H1 (cell line): ENCODE measurements at regions not wholly inside any gene's neighbourhood (a gene's known extent, or its start where the extent isn't known, plus 50 kb on each side); places are given as distances from the start of the nearest gene placed in this dataset.

Source experiments
- CTCF ChIA-PET: fragments of 300-600 bp; sonication (Branson Sonifier 250); formaldehyde crosslinking; loops from one replicate; lab custom pipeline; 2021; ENCODE audit not compliant: partially characterized antibody; lab: Charles Lee
- POLR2A ChIA-PET: fragments of 300-600 bp; sonication (Branson Sonifier 250); formaldehyde crosslinking; loops from one replicate; lab custom pipeline; 2021; ENCODE audit warnings: inconsistent platforms; ENCODE audit not compliant: partially characterized antibody; lab: Charles Lee
- DNase-seq, 2 experiments: peaks; one replicate each; pipeline versions ENCODE4 v3.0.0 to v3.0.0-alpha.2; 2010 to 2022; ENCODE audit warnings: low spot score in 2 of 2, low read depth in 1 of 2, mixed read lengths in 1 of 2
- FAIRE-seq: peaks from 2 replicates; lab custom pipeline; 2011; peaks lifted over from hg19 to GRCh38; lab: Jason Lieb, UNC
- H2AFZ ChIP-seq: 2 replicates; pipeline ENCODE4 v1.8.1; 2012; ENCODE audit warnings: low read length, inconsistent platforms
- H2AK5ac ChIP-seq: 2 replicates; pipeline ENCODE4 v1.6.1; 2013; ENCODE audit warnings: low read depth, low read length
- H2BK120ac ChIP-seq: replicated peaks from 2 replicates; pipeline ENCODE3; 2013; ENCODE audit warnings: low read depth, low read length, inconsistent platforms
- H2BK12ac ChIP-seq: 2 replicates; pipeline ENCODE4 v1.6.1; 2013; ENCODE audit warnings: low read depth, low read length
- H2BK15ac ChIP-seq: 2 replicates; pipeline ENCODE4 v1.6.1; 2013; ENCODE audit warnings: low read length
- H2BK20ac ChIP-seq: 2 replicates; pipeline ENCODE4 v1.6.1; 2013; ENCODE audit warnings: low read length
- H2BK5ac ChIP-seq: 2 replicates; pipeline ENCODE4 v1.6.1; 2013; ENCODE audit warnings: low read depth, low read length
- H3K14ac ChIP-seq: 2 replicates; pipeline ENCODE4 v1.6.1; 2013; ENCODE audit warnings: inconsistent platforms; ENCODE audit not compliant: insufficient read length
- H3K18ac ChIP-seq: 2 replicates; pipeline ENCODE4 v1.6.1; 2013; ENCODE audit warnings: low read length; ENCODE audit errors: extremely low read depth
- H3K23ac ChIP-seq: 2 replicates; pipeline ENCODE4 v1.6.1; 2013; ENCODE audit warnings: inconsistent platforms; ENCODE audit not compliant: insufficient read length
- H3K23me2 ChIP-seq: 2 replicates; pipeline ENCODE4 v1.6.1; 2013; ENCODE audit warnings: low read depth, low read length
- H3K27ac ChIP-seq: 2 replicates; pipeline ENCODE4 v1.6.1; 2011; ENCODE audit warnings: low read depth, low read length, inconsistent platforms
- H3K27me3 ChIP-seq, 4 experiments: replicated peaks in 1 of 4; 1 replicate in 1 of 4; 2 replicates in 3 of 4; pipeline versions ENCODE4 v1.6.1 to v1.8.1; 2011 to 2013; ENCODE audit warnings: low read length in 3 of 4, mild to moderate bottlenecking in 3 of 4, inconsistent platforms in 2 of 4, mixed read lengths in 2 of 4, moderate library complexity in 1 of 4; ENCODE audit not compliant: control insufficient read depth in 3 of 4, insufficient read depth in 3 of 4; ENCODE audit errors: extremely low read depth in 1 of 4
- H3K36me3 ChIP-seq, 4 experiments: 2 replicates each; pipeline versions ENCODE4 v1.6.1 to v1.8.1; 2011 to 2013; ENCODE audit warnings: mild to moderate bottlenecking in 4 of 4, low read length in 3 of 4, moderate library complexity in 2 of 4, control low read depth in 1 of 4, inconsistent platforms in 1 of 4; ENCODE audit not compliant: insufficient read depth in 4 of 4, control insufficient read depth in 2 of 4
- H3K4ac ChIP-seq: replicated peaks from 2 replicates; pipeline ENCODE3; 2013; ENCODE audit warnings: low read length, low read depth, mixed read lengths, inconsistent platforms; ENCODE audit not compliant: insufficient read length
- H3K4me1 ChIP-seq, 4 experiments: replicated peaks in 1 of 4; 1 replicate in 1 of 4; 2 replicates in 3 of 4; pipeline versions ENCODE4 v1.6.1 to v1.8.1; 2011 to 2013; ENCODE audit warnings: low read length in 3 of 4, inconsistent platforms in 2 of 4, mixed read lengths in 1 of 4; ENCODE audit not compliant: insufficient read depth in 4 of 4, control insufficient read depth in 3 of 4
- H3K4me2 ChIP-seq, 2 experiments: 2 replicates each; pipeline versions ENCODE4 v1.6.1 to v1.8.1; 2011 to 2013; ENCODE audit warnings: low read depth in 2 of 2, low read length in 2 of 2, control low read depth in 1 of 2, inconsistent platforms in 1 of 2, mild to moderate bottlenecking in 1 of 2; ENCODE audit not compliant: insufficient read depth in 1 of 2
- H3K4me3 ChIP-seq, 4 experiments: fragments of 200-600, 300-600 bp in 1 of 4; sonication (generic), shearing (Covaris generic), sonication (Bioruptor Twin) in 1 of 4; 2 replicates each; pipeline versions ENCODE4 v1.5.1 to v1.8.1; 2011 to 2016; ENCODE audit warnings: low read length in 4 of 4, low read depth in 3 of 4, control low read depth in 2 of 4, inconsistent platforms in 2 of 4, mild to moderate bottlenecking in 2 of 4, mixed read lengths in 1 of 4, moderate library complexity in 1 of 4; ENCODE audit not compliant: insufficient read depth in 2 of 4; ENCODE audit errors: extremely low read depth in 1 of 4
- H3K56ac ChIP-seq: replicated peaks from 2 replicates; pipeline ENCODE3; 2013; ENCODE audit warnings: low read depth, mild to moderate bottlenecking, mixed read lengths, low read length, inconsistent platforms; ENCODE audit not compliant: insufficient read length
- H3K79me1 ChIP-seq: 2 replicates; pipeline ENCODE4 v1.6.1; 2013; ENCODE audit warnings: low read depth, low read length, control low read depth
- H3K79me2 ChIP-seq, 2 experiments: 2 replicates each; pipeline versions ENCODE4 v1.6.1 to v1.8.1; 2012 to 2013; ENCODE audit warnings: low read length in 2 of 2, mild to moderate bottlenecking in 2 of 2, inconsistent platforms in 1 of 2; ENCODE audit not compliant: insufficient read depth in 2 of 2, control insufficient read depth in 1 of 2
- H3K9ac ChIP-seq, 4 experiments: replicated peaks in 1 of 4; 1 replicate in 1 of 4; 2 replicates in 3 of 4; pipeline versions ENCODE4 v1.6.1 to v1.8.1; 2011 to 2013; ENCODE audit warnings: low read depth in 3 of 4, low read length in 3 of 4, control low read depth in 2 of 4, mild to moderate bottlenecking in 2 of 4, moderate library complexity in 2 of 4, inconsistent platforms in 1 of 4; ENCODE audit errors: extremely low read depth in 1 of 4
- H3K9me3 ChIP-seq, 2 experiments: 2 replicates each; pipeline versions ENCODE4 v1.6.1 to v1.8.1; 2012 to 2013; ENCODE audit warnings: mild to moderate bottlenecking in 2 of 2, moderate library complexity in 2 of 2, control low read depth in 1 of 2, inconsistent platforms in 1 of 2, low read depth in 1 of 2, low read length in 1 of 2, mixed read lengths in 1 of 2; ENCODE audit not compliant: insufficient read depth in 2 of 2
- H4K20me1 ChIP-seq, 2 experiments: replicated peaks in 1 of 2; 2 replicates each; pipeline versions ENCODE3 to v1.8.1; 2011 to 2013; ENCODE audit warnings: inconsistent platforms in 2 of 2, low read length in 2 of 2, mild to moderate bottlenecking in 1 of 2; ENCODE audit not compliant: insufficient read depth in 2 of 2, control insufficient read depth in 1 of 2
- H4K5ac ChIP-seq: 2 replicates; pipeline ENCODE4 v1.6.1; 2013; ENCODE audit warnings: low read length, low read depth, mixed read lengths, inconsistent platforms; ENCODE audit not compliant: insufficient read length
- H4K8ac ChIP-seq: 2 replicates; pipeline ENCODE4 v1.8.0; 2013; ENCODE audit warnings: mild to moderate bottlenecking, moderate library complexity, low read length, inconsistent platforms; ENCODE audit not compliant: insufficient read depth; ENCODE audit errors: extremely low read depth
- H4K91ac ChIP-seq: replicated peaks from 2 replicates; pipeline ENCODE3; 2013; ENCODE audit warnings: low read length, mixed read lengths, inconsistent platforms; ENCODE audit not compliant: insufficient read length
- ASH2L ChIP-seq: fragments of 200-600, 300-600 bp; sonication (generic); IDR thresholded peaks from one replicate; pipeline ENCODE4 v1.7.1; 2017; ENCODE audit warnings: low read length
- NRF1 ChIP-seq: IDR thresholded peaks from 2 replicates; pipeline ENCODE4 v1.6.1; 2011; ENCODE audit warnings: mild to moderate bottlenecking, low read depth, low read length, improper control_type of control experiment
- TCF12 ChIP-seq: IDR thresholded peaks from 2 replicates; pipeline ENCODE4 v1.6.1; 2011; ENCODE audit warnings: low read depth, mild to moderate bottlenecking, low read length
- YY1 ChIP-seq: IDR thresholded peaks from 2 replicates; pipeline ENCODE4 v1.6.1; 2011; ENCODE audit warnings: low read depth, mild to moderate bottlenecking, low read length

DNA sequence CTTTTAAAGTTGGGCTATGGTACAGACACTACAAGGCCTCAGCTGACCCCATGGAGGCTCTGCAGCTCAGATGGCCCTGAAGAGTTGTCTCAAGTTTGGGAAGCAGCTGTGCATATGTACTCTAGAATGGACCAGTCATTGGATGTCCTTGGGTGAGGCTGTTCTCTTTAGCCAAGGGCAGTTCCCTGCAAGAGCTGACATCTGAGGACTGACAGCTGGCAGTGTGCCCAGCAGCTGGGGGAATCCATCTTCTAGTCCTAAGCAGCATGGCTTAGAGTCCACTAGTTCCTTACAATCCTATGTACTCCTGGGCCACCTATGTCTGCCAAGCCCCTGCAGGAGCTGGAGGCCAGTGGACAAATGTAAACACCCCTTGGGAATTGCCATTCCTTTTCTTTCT, 76.5 kb downstream of the C11orf91 start:
- H2BK20ac ChIP-seq = no peak overlapping the region
- TF ChIP-seq NRF1 (no peak), ASH2L (no peak), YY1 (no peak), TCF12 (no peak)

More for the DNA sequence above, 76.5 kb downstream of the C11orf91 start:
- no peak overlapping the region for H2AFZ ChIP-seq
- no peak overlapping the region for H4K91ac ChIP-seq
- H3K4me2 ChIP-seq = no peak overlapping the region
- H4K20me1 ChIP-seq = no peaks in the 10 kb centered on the region
- H3K4me3 ChIP-seq = no peak overlapping the region
- H4K8ac ChIP-seq = no peak overlapping the region; the same call in 1 of the 2 replicates
- no peak for DNase-seq
- H3K9ac ChIP-seq = no peak overlapping the region
- H3K27ac ChIP-seq = no peak overlapping the region
- H2BK15ac ChIP-seq = no peak overlapping the region
- no peaks in the 10 kb centered on the region for H3K79me2 ChIP-seq
- no peaks in the 10 kb centered on the region for H3K79me1 ChIP-seq
- H2BK5ac ChIP-seq = no peak overlapping the region
- no peak overlapping the region for H3K18ac ChIP-seq
- no peaks in the 10 kb centered on the region for H3K27me3 ChIP-seq
- H4K5ac ChIP-seq = no peak overlapping the region
- H2AK5ac ChIP-seq = no peak overlapping the region
- H3K23me2 ChIP-seq = no peaks in the 10 kb centered on the region
- H3K56ac ChIP-seq = no peak overlapping the region
- H3K4me1 ChIP-seq = no peaks in the 10 kb centered on the region
- H3K14ac ChIP-seq = no peak overlapping the region
- no peak overlapping the region for H3K23ac ChIP-seq
- no peak for FAIRE-seq
- H3K9me3 ChIP-seq = no peaks in the 10 kb centered on the region
- ChIA-PET CTCF (interaction anchor here (1.1 kb wide), 1 partner anchor 39 kb away, joined by 3 read pairs; no protein-coding TSS in a partner anchor), POLR2A (no interaction called here)
- H3K36me3 ChIP-seq = no peaks in the 10 kb centered on the region
- H2BK12ac ChIP-seq = no peak overlapping the region
- H2BK120ac ChIP-seq = no peak overlapping the region
- H3K4ac ChIP-seq = no peak overlapping the region
